GM13976 (cell line): ENCODE measurements at regions not wholly inside any gene's neighbourhood (a gene's known extent, or its start where the extent isn't known, plus 50 kb on each side); places are given as distances from the start of the nearest gene placed in this dataset.

ENCODE experiments used
- DNase-seq: peaks from one replicate; pipeline ENCODE4 v3.0.0; 2012; ENCODE audit warnings: low spot score
- CTCF ChIP-seq: IDR thresholded peaks from 2 replicates; pipeline ENCODE4 v1.5.1; 2012; ENCODE audit warnings: borderline replicate concordance, mild to moderate bottlenecking; ENCODE audit not compliant: insufficient read depth; ENCODE audit errors: extremely low read depth, missing control alignments, control extremely low read depth
- in situ Hi-C: fragments of 300-500 bp; cut with MboI; formaldehyde crosslinking; loops from one replicate; pipeline ENCODE4 v1.12.0; 2022; ENCODE audit warnings: low sequenced_read_pairs, mixed read lengths, inconsistent platforms; ENCODE audit not compliant: unreplicated experiment

GRCh38 chr2:103873716-103874351, 980.1 kb upstream of the POU3F3 start:
- DNase-seq, result no peak
- in situ Hi-C loops, result no loop called here
- TF ChIP-seq CTCF, result no peak

GRCh38 chr2:103875131-103875530, 978.8 kb upstream of the POU3F3 start:
- no peak for DNase-seq
- in situ Hi-C loops, result no loop called here
- TF ChIP-seq CTCF, result no peak

GRCh38 chr2:103875531-103875930, 978.4 kb upstream of the POU3F3 start:
- no peak for TF ChIP-seq CTCF
- DNase-seq, result no peak
- in situ Hi-C loops, result no loop called here

GRCh38 chr2:103876611-103877010, 977.3 kb upstream of the POU3F3 start:
- no peak for DNase-seq
- TF ChIP-seq CTCF, result no peak
- in situ Hi-C loops, result no loop called here

- in situ Hi-C loops, result no loop called here
- no peak for DNase-seq
- no peak for TF ChIP-seq CTCF
Observed at GRCh38 chr2:103879101-103879500, 974.8 kb upstream of the POU3F3 start.

GRCh38 chr2:103880081-103880834, 973.7 kb upstream of the POU3F3 start:
- in situ Hi-C loops, result no loop called here
- TF ChIP-seq CTCF, result no peak
- no peak for DNase-seq
